B cell (primary cell): ENCODE measurements at regions not wholly inside any gene's neighbourhood (a gene's known extent, or its start where the extent isn't known, plus 50 kb on each side); places are given as distances from the start of the nearest gene placed in this dataset.

Experiments
- EZH2 ChIP-seq: IDR thresholded peaks from 2 replicates; pipeline ENCODE4 v1.6.1; 2012; ENCODE audit warnings: borderline replicate concordance, low read depth, mild to moderate bottlenecking, moderate library complexity, low read length; ENCODE audit not compliant: insufficient read depth, poor library complexity, severe bottlenecking
- TF ChIP-seq, protein P1 (sequence below): fragments of 200-600 bp; IDR thresholded peaks from one replicate; pipeline ENCODE4 v1.8.0; 2022; ENCODE audit warnings: antibody characterized with exemption, mild to moderate bottlenecking

DNA sequence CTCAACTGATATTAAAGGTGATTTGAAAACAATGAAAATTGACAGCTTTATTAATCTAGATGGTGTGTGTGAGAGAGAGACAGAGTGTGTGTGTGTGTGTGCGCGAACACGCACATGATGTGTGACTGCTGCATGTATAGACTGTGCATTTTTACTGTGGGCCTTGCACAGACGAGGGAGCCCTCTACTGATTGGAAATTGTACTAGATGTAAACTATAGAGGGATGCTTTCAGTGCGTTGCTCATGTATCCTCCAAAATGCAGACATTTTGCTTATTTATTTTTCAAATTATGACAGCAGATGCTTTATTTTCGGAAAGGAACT, 168.4 kb upstream of the GK2 start:
- TF ChIP-seq, protein P1, sequence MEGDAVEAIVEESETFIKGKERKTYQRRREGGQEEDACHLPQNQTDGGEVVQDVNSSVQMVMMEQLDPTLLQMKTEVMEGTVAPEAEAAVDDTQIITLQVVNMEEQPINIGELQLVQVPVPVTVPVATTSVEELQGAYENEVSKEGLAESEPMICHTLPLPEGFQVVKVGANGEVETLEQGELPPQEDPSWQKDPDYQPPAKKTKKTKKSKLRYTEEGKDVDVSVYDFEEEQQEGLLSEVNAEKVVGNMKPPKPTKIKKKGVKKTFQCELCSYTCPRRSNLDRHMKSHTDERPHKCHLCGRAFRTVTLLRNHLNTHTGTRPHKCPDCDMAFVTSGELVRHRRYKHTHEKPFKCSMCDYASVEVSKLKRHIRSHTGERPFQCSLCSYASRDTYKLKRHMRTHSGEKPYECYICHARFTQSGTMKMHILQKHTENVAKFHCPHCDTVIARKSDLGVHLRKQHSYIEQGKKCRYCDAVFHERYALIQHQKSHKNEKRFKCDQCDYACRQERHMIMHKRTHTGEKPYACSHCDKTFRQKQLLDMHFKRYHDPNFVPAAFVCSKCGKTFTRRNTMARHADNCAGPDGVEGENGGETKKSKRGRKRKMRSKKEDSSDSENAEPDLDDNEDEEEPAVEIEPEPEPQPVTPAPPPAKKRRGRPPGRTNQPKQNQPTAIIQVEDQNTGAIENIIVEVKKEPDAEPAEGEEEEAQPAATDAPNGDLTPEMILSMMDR, result peak; percentile 26
- no peak for TF ChIP-seq EZH2
